ENCODE measurements at regions not wholly inside any gene's neighbourhood (a gene's known extent, or its start where the extent isn't known, plus 50 kb on each side); places are given as distances from the start of the nearest gene placed in this dataset.

GRCh38 chr4:3384391-3384770 lies 57.4 kb upstream of the HGFAC start:
- Histone ChIP-seq H3K9ac (ENCODE audit: low read depth in 1 of 2, low read length in 2 of 2) (peak overlapping the region in 1 of 2 donors; percentile 26), H3K9me3 (ENCODE audit: control insufficient read depth in 4 of 4, low read length in 3 of 4) (peaks cover 0 to 5% (median under 1%) of the 10 kb centered on the region in 4 donors), H3K4me1 (ENCODE audit: control insufficient read depth in 4 of 4, insufficient read depth in 4 of 4, low read length in 3 of 4) (peaks cover 0 to 31% (median 17%) of the 10 kb centered on the region in 4 donors), H3K4me3 (ENCODE audit: low read depth in 1 of 3, low read length in 3 of 3) (peak overlapping the region; percentile 51 to 59 (median 57)), H3K27ac (ENCODE audit: low read depth in 1 of 2, low read length in 2 of 2) (peak overlapping the region; percentile 88 to 93), H3K27me3 (ENCODE audit: control insufficient read depth in 4 of 4, insufficient read depth in 4 of 4, low read length in 3 of 4) (no peaks in the 10 kb centered on the region), H3K36me3 (ENCODE audit: control insufficient read depth in 4 of 4, insufficient read depth in 3 of 4, low read depth in 1 of 4, low read length in 3 of 4) (no peaks in the 10 kb centered on the region)
- TF ChIP-seq HNF4G (IDR thresholded peaks at IDR 0.05), result no peak
- TF ChIP-seq YY1 (IDR thresholded peaks at IDR 0.05), result peak; percentile 87
- peak in 1 of 2 donors; percentile 36 for TF ChIP-seq EGR1 (IDR thresholded peaks at IDR 0.05; ENCODE audit: low read depth in 2 of 2)
- no peak for TF ChIP-seq ATF3 (IDR thresholded peaks at IDR 0.05)
- TF ChIP-seq RAD21 (IDR thresholded peaks at IDR 0.05), result peak; percentile 18 to 20
- peak in 1 of 2 donors; percentile 73 for TF ChIP-seq JUND (IDR thresholded peaks at IDR 0.05)
- peak in 1 of 2 donors; percentile 60 for TF ChIP-seq RXRA (IDR thresholded peaks at IDR 0.05)
- TF ChIP-seq FOXA2 (IDR thresholded peaks at IDR 0.05), result no peak
- no peak for TF ChIP-seq SP1 (IDR thresholded peaks at IDR 0.05)
- TF ChIP-seq FOXA1 (IDR thresholded peaks at IDR 0.05), result no peak
- no peak for TF ChIP-seq NR2F2 (IDR thresholded peaks at IDR 0.05)
- no peak for TF ChIP-seq GABPA (IDR thresholded peaks at IDR 0.05 in 1 of 2, conservative IDR thresholded peaks at IDR 0.05 in 1 of 2)
- TF ChIP-seq TAF1 (conservative IDR thresholded peaks at IDR 0.05), result no peak
- TF ChIP-seq, protein P1, sequence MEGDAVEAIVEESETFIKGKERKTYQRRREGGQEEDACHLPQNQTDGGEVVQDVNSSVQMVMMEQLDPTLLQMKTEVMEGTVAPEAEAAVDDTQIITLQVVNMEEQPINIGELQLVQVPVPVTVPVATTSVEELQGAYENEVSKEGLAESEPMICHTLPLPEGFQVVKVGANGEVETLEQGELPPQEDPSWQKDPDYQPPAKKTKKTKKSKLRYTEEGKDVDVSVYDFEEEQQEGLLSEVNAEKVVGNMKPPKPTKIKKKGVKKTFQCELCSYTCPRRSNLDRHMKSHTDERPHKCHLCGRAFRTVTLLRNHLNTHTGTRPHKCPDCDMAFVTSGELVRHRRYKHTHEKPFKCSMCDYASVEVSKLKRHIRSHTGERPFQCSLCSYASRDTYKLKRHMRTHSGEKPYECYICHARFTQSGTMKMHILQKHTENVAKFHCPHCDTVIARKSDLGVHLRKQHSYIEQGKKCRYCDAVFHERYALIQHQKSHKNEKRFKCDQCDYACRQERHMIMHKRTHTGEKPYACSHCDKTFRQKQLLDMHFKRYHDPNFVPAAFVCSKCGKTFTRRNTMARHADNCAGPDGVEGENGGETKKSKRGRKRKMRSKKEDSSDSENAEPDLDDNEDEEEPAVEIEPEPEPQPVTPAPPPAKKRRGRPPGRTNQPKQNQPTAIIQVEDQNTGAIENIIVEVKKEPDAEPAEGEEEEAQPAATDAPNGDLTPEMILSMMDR (IDR thresholded peaks at IDR 0.05; ENCODE audit: low read depth, low read length, missing input control), result no peak
- no peak for TF ChIP-seq ZBTB33 (IDR thresholded peaks at IDR 0.05)
- TF ChIP-seq, protein P2, sequence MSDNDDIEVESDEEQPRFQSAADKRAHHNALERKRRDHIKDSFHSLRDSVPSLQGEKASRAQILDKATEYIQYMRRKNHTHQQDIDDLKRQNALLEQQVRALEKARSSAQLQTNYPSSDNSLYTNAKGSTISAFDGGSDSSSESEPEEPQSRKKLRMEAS (IDR thresholded peaks at IDR 0.05), result no peak
- peak in 1 of 2 donors; percentile 38 for TF ChIP-seq HNF4A (conservative IDR thresholded peaks at IDR 0.05)
- TF ChIP-seq, protein P3, sequence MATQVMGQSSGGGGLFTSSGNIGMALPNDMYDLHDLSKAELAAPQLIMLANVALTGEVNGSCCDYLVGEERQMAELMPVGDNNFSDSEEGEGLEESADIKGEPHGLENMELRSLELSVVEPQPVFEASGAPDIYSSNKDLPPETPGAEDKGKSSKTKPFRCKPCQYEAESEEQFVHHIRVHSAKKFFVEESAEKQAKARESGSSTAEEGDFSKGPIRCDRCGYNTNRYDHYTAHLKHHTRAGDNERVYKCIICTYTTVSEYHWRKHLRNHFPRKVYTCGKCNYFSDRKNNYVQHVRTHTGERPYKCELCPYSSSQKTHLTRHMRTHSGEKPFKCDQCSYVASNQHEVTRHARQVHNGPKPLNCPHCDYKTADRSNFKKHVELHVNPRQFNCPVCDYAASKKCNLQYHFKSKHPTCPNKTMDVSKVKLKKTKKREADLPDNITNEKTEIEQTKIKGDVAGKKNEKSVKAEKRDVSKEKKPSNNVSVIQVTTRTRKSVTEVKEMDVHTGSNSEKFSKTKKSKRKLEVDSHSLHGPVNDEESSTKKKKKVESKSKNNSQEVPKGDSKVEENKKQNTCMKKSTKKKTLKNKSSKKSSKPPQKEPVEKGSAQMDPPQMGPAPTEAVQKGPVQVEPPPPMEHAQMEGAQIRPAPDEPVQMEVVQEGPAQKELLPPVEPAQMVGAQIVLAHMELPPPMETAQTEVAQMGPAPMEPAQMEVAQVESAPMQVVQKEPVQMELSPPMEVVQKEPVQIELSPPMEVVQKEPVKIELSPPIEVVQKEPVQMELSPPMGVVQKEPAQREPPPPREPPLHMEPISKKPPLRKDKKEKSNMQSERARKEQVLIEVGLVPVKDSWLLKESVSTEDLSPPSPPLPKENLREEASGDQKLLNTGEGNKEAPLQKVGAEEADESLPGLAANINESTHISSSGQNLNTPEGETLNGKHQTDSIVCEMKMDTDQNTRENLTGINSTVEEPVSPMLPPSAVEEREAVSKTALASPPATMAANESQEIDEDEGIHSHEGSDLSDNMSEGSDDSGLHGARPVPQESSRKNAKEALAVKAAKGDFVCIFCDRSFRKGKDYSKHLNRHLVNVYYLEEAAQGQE (IDR thresholded peaks at IDR 0.05), result no peak
- no peak for DNase-seq (ENCODE audit: low spot score)
- whole genome bisulfite sequencing, result 37% methylated on average over 7 of the region's 7 CpGs

Data from liver (tissue), 8 donors.